G401 (cell line): ENCODE measurements at regions not wholly inside any gene's neighbourhood (a gene's known extent, or its start where the extent isn't known, plus 50 kb on each side); places are given as distances from the start of the nearest gene placed in this dataset.

Experiments used
- DNase-seq: peaks from one replicate; pipeline ENCODE4 v3.0.0-alpha.2; 2015; ENCODE audit warnings: low spot score
- in situ Hi-C: cut with HindIII; loops from 2 replicates; pipeline ENCODE4 v1.10.0; 2016; ENCODE audit warnings: low sequenced_read_pairs, mixed read lengths

DNA sequence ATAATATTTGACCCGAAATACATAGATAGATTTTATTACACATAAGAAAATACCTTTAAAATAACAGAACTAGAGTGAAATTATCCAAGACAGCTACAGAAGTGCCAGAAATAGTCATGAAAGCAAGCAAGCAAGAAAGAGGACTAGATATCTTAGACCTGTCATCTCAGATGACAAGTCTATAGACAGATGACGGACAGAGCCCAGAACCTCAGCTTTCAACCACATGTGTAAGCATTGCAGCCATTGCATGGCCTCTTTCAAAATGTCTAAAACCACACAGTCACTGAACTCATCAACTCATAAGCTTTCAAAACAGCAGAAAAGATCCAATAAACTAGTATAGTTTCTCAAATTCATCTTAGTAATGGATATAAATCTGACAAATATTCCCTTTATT is 59.8 kb upstream of the FHIT start:
- no peak for DNase-seq
- in situ Hi-C loops = no loop called here

DNA sequence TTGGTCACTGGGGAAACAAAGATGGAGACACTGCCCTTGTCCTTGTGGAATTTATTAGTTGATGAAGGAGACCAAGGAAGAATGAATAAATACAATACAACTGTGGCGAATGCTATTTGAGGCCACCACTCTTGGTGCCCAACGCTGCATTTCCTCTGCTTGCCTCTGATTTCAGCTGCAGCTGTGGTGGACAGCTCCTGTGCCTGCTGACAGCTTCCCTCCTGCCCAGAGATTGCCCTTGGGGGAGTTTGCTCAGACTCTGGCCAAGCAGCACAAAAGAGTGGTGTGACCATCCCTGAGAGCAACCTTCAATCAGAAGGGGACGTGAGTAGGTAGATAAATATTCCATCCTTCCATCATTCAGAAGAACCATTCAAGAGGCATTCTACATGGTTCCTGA is 64.6 kb upstream of the FHIT start:
- DNase-seq = no peak
- in situ Hi-C loops = no loop called here

DNA sequence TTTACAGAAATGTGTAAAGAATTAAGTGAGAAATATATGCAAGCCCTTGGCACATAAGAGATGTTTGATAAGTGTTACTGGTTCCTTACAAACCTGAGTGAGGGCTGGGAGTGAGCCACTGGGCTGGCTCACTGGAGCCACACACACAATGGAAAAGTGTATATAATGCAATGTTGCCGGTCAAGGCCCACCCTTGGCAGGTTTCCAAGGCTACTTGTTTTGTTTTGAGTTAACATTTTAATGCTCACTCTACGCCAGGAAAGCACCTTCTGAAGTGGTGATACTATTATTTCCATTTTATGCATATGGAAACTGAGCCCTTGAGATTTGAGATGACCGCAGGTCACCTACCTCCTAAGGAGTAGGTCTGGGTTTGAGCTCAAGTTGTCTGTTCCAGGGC is 71.8 kb upstream of the FHIT start:
- in situ Hi-C loops = no loop called here
- no peak for DNase-seq

DNA sequence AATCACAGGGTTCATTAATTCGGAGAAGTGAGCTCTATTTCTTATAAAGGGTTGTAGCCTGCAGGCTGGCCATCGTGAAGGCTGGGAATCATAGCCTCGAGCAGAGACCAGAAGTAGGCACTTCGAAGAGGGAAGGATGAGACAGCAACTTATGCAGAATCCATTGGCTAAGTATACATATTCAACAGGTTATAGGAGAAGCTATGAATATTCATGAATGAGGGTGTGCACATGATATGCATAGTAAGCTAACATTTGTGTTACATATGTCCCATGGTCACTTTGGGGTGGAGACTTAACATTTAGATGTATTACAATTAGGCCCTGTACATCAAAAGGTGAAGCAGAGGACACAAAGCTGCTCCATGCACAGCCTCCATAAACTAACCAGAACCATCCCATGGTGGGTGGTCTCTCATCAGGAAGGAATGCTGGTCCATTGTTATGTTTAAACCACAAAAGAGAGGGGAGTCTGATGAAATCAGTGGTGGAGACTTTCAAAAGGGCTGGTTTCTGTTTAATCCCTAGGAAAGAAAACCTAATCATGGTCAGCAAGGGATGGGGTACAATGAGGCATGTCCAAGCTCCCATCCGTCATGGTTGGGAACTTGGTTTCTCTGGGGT is 80.8 kb upstream of the FHIT start:
- DNase-seq = no peak
- in situ Hi-C loops = no loop called here

DNA sequence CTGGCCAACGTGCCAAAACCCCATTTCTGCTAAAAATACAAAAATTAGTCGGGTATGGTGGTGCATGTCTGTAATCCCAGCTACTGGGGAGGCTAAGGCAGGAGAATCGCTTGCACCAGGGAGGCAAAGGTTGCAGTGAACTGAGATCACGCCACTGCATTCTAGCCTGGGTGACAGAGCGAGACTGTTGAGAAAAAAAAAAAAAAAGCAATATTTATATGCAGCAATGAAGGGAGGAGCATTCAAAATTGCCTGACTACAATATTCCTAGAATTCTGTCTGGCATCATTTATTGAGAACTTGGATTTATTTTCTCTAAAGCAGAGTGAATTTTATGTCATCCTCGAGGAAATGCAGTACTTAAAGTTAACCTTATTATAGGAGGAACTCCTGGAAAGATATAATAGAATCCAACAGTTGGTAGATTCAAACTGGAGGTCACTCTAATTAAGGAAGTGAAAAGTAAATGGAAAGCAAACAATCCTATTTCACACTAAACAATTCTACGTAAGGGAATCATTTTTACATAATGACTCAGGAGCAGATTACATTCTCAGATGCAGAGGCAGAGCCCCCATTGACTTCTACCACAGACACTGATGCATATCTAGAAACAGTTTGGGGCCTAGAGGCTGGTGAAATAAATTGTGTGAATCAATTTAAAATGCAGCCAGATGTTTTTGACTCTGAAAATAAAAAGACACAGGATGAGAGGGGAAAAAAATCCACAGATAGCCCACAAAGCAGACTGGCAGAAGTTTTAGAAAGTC is 82.1 kb upstream of the FHIT start:
- DNase-seq = no peak
- in situ Hi-C loops = no loop called here

DNA sequence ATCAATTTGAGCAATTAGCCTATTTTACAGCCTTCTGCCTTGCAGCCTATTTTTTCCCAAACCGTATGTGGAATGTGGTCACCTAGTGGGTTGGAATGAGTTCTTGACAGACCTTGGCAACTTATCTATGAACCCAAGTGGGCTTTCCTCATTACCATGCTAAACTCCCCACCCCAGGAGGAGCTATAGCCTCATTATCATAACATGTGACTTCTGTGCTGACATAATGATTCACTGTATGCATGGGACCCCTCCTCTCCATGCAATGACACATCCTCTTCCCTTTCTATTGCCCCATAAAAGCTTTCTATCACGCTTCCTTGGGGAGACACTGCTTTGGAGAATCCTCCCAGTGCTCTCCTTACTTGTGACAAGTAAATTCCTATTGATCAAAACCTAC is 83.5 kb upstream of the FHIT start:
- in situ Hi-C loops = no loop called here
- DNase-seq = no peak

DNA sequence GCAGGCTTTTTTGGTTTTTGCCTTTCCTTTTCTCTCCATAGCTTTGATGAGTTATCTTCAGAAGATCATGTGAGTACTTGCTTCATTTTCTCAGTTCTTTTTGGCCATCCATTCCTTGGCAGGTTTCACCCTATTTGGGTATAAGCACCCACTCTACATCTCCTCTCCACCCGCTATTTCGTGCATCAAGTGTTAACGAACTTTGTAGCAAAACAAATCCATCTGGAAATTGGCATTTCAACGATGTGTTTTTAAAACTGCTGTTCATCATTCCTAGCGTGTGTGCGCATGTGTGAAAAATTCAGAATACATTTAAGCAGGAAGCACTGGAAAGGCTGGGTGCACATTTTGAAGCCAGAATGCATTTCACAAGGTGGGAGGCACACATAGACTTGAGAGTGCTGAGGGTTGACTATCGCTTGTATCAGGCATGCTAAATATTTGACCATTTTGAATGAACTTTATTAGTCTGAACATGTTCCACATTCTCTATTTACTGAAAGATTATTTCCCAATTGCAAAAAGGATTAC is 89.7 kb upstream of the FHIT start:
- in situ Hi-C loops = no loop called here
- DNase-seq = no peak

DNA sequence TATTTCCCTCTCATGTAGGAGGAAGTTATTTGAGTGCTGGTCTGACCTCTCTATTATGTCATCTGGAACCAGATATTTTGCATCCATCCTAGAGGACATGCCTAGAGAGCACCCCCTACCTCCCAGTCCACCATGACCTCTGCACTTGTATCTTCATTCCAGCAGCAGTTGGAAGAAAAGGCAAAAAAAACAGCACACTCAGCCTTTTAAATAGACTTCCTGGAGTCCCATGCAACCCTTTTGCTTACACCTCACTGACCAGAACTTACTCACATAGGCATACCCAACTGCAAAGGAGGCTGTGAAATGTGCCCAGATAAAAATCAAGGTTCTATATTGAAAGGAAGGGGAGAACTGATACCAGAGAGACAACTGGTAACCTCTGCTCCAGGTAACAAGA is 92.3 kb upstream of the FHIT start:
- in situ Hi-C loops = no loop called here
- no peak for DNase-seq

DNA sequence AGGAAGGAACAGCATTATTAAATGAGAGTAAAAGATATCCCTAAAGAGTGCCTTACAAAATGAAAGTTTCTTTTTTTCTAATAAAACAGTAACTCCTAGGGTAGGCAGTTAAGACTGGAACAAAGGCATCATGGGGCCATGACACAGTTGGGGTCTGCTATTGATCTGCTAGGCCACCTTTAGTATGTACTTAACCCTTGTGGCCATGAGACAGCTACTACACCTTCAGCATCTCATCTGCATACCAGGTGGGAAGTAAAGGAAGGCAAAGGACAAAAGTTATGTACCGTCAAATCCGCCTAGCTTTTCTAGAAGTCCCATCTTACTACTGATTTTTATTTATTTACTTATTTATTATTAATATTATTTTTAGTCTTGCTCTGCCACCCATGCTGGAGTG is 93.8 kb upstream of the FHIT start:
- no peak for DNase-seq
- in situ Hi-C loops = no loop called here

DNA sequence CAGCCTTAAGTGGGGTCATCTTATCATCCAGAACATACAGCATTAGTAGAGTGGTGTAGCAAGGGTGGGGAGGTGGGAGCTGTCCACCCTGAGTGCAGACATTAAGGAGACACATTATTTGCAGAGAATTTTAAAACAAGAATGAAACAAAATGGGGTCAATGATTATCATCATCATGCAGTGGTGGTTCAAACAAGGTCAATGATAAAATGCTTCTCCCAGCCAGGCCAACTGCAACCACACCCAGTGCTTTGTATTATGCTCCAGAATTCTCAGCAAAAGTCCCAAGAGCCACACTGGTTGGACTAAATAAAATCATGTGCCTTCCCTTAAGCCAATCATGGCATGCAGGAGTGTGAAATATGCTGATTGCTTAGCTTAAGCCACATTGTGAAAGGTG is 96.7 kb upstream of the FHIT start:
- DNase-seq = no peak
- in situ Hi-C loops = no loop called here

DNA sequence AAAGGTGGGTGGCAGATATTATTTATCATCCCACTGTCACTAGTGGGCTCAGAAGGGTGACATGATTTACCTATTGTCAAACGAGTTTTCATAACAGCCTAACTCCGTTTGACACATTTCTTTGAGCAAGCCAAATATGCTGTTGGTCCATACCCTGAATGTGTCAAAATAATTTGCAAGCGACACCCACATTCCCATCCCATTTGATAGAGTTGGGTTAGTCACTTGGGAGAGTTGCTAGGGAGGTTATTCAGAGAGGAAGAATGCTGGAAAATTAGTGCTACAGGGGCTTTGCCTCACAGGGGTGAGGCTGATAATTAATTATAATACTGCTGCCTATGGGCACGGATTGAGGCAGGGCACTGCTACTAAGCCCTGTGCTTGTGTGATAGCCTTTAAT is 98.5 kb upstream of the FHIT start:
- in situ Hi-C loops = no loop called here
- no peak for DNase-seq

DNA sequence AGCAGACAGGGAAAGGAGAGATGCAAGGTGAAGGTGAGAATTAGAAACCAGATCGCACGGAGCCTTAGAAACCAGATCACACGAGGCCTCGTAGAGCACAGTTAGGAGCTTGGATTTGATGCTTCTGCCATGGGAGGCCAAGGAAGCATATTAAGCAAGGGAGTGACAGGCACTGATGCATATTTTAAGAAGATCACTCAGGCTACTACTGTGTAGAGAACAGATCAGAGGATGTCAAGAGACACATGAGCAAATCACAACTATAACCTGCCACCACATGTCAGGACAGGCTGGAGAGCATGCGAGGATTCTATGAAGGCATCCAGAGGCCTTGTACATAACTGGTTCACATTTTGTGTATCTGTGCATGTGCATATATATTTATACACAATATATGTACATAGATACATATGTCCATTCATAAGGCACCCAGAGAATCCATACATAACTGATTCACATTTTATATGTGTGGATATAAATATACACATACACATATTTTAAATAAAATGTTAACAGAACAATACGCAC is 99.6 kb upstream of the FHIT start:
- in situ Hi-C loops = no loop called here

DNA sequence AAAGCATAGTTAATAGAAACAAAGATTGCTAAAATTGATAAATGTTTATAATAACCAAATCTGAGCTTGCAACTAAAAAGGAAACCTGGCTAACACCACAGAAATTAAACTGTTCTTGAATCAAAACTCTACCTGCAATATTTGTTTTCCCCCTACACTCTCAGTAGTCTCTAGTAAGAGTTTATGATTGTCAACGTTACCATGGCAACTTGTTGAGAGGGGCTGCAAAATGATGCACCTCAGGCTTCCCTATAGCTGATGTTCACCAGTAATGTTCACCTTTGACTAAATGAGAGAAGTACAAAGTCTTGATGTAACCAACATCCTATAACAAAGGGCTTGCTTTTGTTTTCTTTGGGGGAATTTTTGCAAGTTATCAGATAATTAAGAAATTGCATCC is 101.1 kb upstream of the FHIT start:
- in situ Hi-C loops = no loop called here
- DNase-seq = no peak

More for the DNA sequence above, 99.6 kb upstream of the FHIT start:
- DNase-seq = no peak

DNA sequence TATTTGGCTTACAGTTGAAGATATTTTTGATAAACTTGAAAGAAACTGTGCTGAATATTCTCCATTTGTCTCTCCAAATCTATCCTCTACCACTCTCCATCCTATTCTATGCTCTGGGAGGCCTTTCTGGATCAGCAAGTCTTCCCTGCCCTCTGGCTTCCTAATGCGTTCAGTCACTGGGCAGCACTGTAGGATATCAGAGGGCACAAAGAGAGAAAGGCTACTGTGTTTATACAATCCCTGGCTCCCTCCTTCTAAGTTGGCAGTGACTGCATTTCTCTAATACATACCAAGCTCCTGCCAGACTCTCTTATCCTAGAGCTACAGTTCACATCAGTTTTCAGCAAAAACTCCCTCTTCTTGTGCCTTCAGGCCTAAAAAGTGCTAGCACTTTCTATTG is 102.1 kb upstream of the FHIT start:
- DNase-seq = peak; percentile 2
- in situ Hi-C loops = no loop called here

DNA sequence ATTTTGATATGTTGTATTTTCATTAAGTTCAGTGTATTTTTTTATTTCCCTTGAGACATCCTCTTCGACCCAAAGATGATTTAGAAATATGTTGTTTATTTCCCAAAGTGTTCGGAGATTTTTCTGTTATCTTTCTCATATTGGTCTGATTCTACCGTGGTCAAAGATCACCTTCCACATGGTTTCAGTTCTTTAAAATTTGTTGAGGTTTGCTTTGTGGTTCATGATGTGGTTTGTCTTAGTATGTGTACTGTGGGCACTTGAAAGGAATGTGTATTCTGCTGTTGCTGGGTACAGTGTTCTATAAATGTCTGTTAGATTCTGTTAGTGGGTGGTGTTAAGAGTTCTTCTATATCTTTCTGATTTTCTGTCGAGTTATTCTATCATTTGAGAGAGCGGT is 103.4 kb upstream of the FHIT start:
- DNase-seq = no peak
- in situ Hi-C loops = no loop called here

DNA sequence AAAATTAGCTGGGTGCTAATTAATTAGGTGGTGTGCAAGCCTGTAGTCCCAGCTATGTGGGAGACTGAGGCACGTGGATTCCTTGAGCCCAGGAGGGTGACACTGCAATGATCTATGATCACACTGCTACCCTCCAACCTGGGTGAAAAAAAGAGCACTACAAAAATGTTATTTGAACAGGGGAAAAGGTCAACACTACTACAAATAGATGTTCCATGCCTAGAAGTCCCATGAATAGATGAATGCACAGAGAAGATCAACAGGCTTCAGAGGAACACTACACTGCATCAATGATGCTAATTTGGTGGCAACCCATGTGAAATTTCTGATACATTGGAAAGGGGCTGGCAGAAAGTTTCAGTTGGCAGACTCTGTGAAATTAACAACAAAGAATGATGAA is 105.4 kb upstream of the FHIT start:
- in situ Hi-C loops = no loop called here
- no peak for DNase-seq

DNA sequence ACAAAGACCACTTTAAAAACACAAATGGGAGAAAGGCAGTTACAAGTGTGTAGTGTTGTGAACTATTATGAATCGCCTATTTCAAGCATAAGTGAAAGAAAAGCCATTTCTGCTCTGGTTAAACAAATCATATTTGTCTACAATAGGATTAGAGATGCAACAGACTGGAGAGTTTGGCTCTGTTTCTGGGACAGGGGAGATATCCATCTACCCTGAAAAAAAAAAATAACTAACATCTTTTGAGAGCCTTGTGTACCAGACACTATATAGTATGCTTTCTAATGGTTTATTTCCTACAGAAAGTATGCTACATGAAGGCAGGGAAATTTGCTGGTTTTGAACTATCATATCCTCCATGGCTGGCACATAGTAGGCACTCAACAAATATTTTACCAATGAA is 106.7 kb upstream of the FHIT start:
- in situ Hi-C loops = no loop called here
- DNase-seq = no peak

DNA sequence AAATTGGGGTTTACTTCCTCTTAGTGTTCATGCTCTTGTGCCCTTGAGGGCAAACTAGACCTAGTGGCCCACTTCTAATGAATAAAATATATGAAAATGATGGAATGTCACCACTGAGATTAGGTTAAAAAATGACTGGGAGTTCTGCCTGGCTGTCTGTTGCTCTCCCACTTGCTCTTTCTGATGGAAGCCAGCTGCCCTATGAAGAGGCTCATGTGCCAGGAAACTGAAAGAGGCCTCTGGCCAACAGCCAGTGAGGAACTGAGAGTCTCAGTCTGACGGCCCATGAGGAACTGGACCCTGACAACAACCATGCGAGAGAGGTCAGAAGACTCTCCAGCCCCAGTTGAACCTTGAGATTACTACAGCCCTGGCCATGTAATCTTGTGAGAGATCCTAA is 107.1 kb upstream of the FHIT start:
- in situ Hi-C loops = no loop called here
- peak; percentile 40 for DNase-seq

DNA sequence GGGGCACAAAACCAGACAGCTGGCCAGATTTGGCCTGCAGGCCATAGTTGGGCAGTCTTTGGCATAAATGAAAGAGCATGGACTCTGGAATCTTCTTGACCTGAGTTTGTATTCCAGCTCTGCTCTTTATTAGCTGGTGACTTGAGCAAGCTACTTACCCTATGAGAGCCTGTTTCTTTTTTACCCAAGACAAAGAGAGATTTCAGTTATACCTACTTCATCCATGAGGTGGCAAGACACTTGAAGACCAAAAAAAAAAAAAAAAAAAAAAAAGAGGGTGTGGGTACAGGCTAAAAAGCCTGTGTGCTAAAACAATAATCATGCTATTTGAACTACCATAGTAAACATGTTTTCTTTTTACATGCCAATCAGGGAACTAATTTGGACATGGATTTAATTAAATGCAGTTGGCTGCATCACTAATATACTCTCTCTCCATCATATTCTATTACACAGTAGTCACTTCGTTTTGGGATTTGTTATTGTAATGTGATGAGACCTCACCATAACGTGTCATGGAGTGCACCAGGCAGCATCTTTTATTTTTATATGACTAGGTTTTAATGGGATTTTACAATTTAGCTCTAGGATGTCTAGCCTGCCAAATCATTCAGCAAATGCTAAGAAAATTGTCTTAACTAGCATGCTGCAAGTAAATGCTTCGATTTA is 109.2 kb upstream of the FHIT start:
- in situ Hi-C loops = no loop called here
- DNase-seq = no peak

DNA sequence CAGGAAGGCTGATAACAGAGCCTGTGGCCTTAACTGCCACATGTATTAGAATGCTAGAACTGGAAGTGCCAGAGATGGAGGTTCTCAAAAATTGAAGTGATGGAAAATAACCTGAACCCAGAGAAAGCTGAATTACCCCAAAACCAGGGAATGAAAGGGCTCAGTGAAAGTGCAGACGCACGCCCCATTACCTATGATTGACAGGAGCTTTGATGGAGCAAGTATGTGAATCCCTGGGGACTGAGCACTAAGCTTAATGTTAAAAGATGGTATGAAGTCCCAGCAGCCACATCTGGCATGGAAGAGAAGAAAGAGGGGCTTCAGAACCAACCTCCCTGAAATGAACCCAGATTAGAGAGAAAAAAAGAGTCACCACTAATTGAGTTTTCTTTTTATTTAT is 118.4 kb upstream of the FHIT start:
- in situ Hi-C loops = no loop called here
- no peak for DNase-seq
